WTC11 (cell line): ENCODE measurements at regions not wholly inside any gene's neighbourhood (a gene's known extent, or its start where the extent isn't known, plus 50 kb on each side); places are given as distances from the start of the nearest gene placed in this dataset.

Experiments used
- ATAC-seq: fragments of 200-7000 bp; cut with Tn5 transposase; 2 replicates; pipeline ENCODE4 v1.10.0; 2021; ENCODE audit warnings: mild to moderate bottlenecking, moderate library complexity
- CTCF ChIA-PET: fragments of 300-600 bp; sonication (Branson Sonifier 250); formaldehyde crosslinking; loops from one replicate; lab custom pipeline; 2021; ENCODE audit warnings: antibody characterized with exemption; lab: Charles Lee
- POLR2A ChIA-PET: fragments of 350-600 bp; sonication (Branson Sonifier 250); formaldehyde crosslinking; loops from one replicate; lab custom pipeline; 2021; ENCODE audit warnings: antibody characterized with exemption; lab: Charles Lee
- DNase-seq: peaks from one replicate; pipeline ENCODE4 v3.0.0; 2021; ENCODE audit warnings: low spot score
- H3K27ac Mint-ChIP-seq: 2 replicates; pipeline ENCODE4 v1.8.0; 2021; ENCODE audit warnings: mixed read lengths
- H3K27me3 Mint-ChIP-seq: 2 replicates; pipeline ENCODE4 v1.8.0; 2021; ENCODE audit warnings: low read depth, mild to moderate bottlenecking, moderate library complexity, mixed read lengths
- H3K36me3 Mint-ChIP-seq: 2 replicates; pipeline ENCODE4 v1.8.0; 2021; ENCODE audit warnings: mixed read lengths
- H3K4me1 Mint-ChIP-seq: 2 replicates; pipeline ENCODE4 v1.8.0; 2022; ENCODE audit warnings: mixed read lengths
- H3K4me3 Mint-ChIP-seq: 2 replicates; pipeline ENCODE4 v1.8.0; 2021; ENCODE audit warnings: mild to moderate bottlenecking, moderate library complexity, mixed read lengths
- H3K9me3 Mint-ChIP-seq: 2 replicates; pipeline ENCODE4 v1.8.0; 2021; ENCODE audit warnings: mixed read lengths
- AR ChIP-seq: fragments of 250-450 bp; sonication (Bioruptor Pico); IDR thresholded peaks from 2 replicates; pipeline ENCODE4 v1.9.0; 2021; ENCODE audit warnings: mild to moderate bottlenecking
- ARID4B ChIP-seq: sonication (generic); formaldehyde crosslinking; IDR thresholded peaks from 2 replicates; pipeline ENCODE4 v1.8.0; 2023; ENCODE audit warnings: missing genetic modification reagents, mild to moderate bottlenecking, borderline replicate concordance
- ATF2 ChIP-seq: sonication (generic); formaldehyde crosslinking; IDR thresholded peaks from 2 replicates; pipeline ENCODE4 v1.8.1; 2022; ENCODE audit warnings: low read depth, missing genetic modification reagents, borderline replicate concordance
- CBFB ChIP-seq: sonication (generic); formaldehyde crosslinking; IDR thresholded peaks from 2 replicates; pipeline ENCODE4 v1.8.1; 2022; ENCODE audit warnings: mild to moderate bottlenecking, low read depth, missing genetic modification reagents
- CREM ChIP-seq: sonication (generic); formaldehyde crosslinking; IDR thresholded peaks from 2 replicates; pipeline ENCODE4 v1.8.1; 2022; ENCODE audit warnings: mild to moderate bottlenecking, missing genetic modification reagents, moderate library complexity
- CTCF ChIP-seq: fragments of 200-600 bp; IDR thresholded peaks from 2 replicates; pipeline ENCODE4 v1.8.0; 2022; ENCODE audit warnings: antibody characterized with exemption
- MLX ChIP-seq: sonication (generic); formaldehyde crosslinking; IDR thresholded peaks from 2 replicates; pipeline ENCODE4 v1.8.1; 2023; ENCODE audit warnings: mild to moderate bottlenecking, missing genetic modification reagents, moderate library complexity
- NFE2L1 ChIP-seq: sonication (generic); formaldehyde crosslinking; IDR thresholded peaks from 2 replicates; pipeline ENCODE4 v1.8.1; 2023; ENCODE audit warnings: missing genetic modification reagents
- NFYB ChIP-seq: sonication (generic); formaldehyde crosslinking; conservative IDR thresholded peaks from 2 replicates; pipeline ENCODE4 v1.8.0; 2022; ENCODE audit warnings: low read depth, missing genetic modification reagents
- PREB ChIP-seq: sonication (generic); formaldehyde crosslinking; IDR thresholded peaks from 2 replicates; pipeline ENCODE4 v1.8.1; 2022; ENCODE audit warnings: mild to moderate bottlenecking, missing genetic modification reagents, moderate library complexity, borderline replicate concordance
- RORB ChIP-seq: fragments of 250-450 bp; sonication (Bioruptor Pico); IDR thresholded peaks from 2 replicates; pipeline ENCODE4 v1.9.0; 2021; ENCODE audit warnings: mild to moderate bottlenecking
- SMAD3 ChIP-seq: sonication (generic); formaldehyde crosslinking; IDR thresholded peaks from 2 replicates; pipeline ENCODE4 v1.8.0; 2022; ENCODE audit warnings: missing genetic modification reagents, mild to moderate bottlenecking, borderline replicate concordance
- USF1 ChIP-seq: sonication (generic); formaldehyde crosslinking; IDR thresholded peaks from 2 replicates; pipeline ENCODE4 v1.8.0; 2022; ENCODE audit warnings: mild to moderate bottlenecking, missing genetic modification reagents
- USF2 ChIP-seq: sonication (generic); formaldehyde crosslinking; IDR thresholded peaks from 2 replicates; pipeline ENCODE4 v1.8.1; 2023; ENCODE audit warnings: mild to moderate bottlenecking, missing genetic modification reagents, moderate library complexity
- ZNF121 ChIP-seq: sonication (generic); formaldehyde crosslinking; IDR thresholded peaks from 2 replicates; pipeline ENCODE4 v1.8.0; 2023; ENCODE audit warnings: missing genetic modification reagents
- ZNF219 ChIP-seq: sonication (generic); formaldehyde crosslinking; IDR thresholded peaks from 2 replicates; pipeline ENCODE4 v1.8.0; 2023; ENCODE audit warnings: missing genetic modification reagents, mild to moderate bottlenecking, borderline replicate concordance
- ZNF232 ChIP-seq: sonication (generic); formaldehyde crosslinking; IDR thresholded peaks from 2 replicates; pipeline ENCODE4 v1.8.0; 2022; ENCODE audit warnings: mild to moderate bottlenecking, missing genetic modification reagents

GRCh38 chr16:77652399-77652798 lies 69.9 kb upstream of the NUDT7 start:
- Mint-ChIP-seq H3K27ac (no peak overlapping the region), H3K36me3 (peaks cover 6% of the 10 kb centered on the region; the same call in 1 of the 2 replicates), H3K27me3 (no peaks in the 10 kb centered on the region; the same call in 1 of the 2 replicates), H3K4me3 (no peak overlapping the region), H3K4me1 (peaks cover 8% of the 10 kb centered on the region), H3K9me3 (peaks cover 10% of the 10 kb centered on the region)
- no peak for TF ChIP-seq AR
- TF ChIP-seq SMAD3 (CRISPR knock-in tag), result no peak
- TF ChIP-seq ZNF219 (CRISPR knock-in tag), result no peak
- no peak for TF ChIP-seq MLX (CRISPR knock-in tag)
- no peak for TF ChIP-seq ARID4B (CRISPR knock-in tag)
- TF ChIP-seq ATF2, result no peak
- no peak for TF ChIP-seq ZNF232 (CRISPR knock-in tag)
- no peak for TF ChIP-seq RORB (CRISPR knock-in tag)
- TF ChIP-seq CTCF, result no peak
- TF ChIP-seq CBFB (CRISPR knock-in tag), result no peak
- CTCF ChIA-PET, result interaction anchor here (0.8 kb wide), 1 partner anchor 49 kb away, joined by 3 read pairs; no protein-coding TSS in a partner anchor
- POLR2A ChIA-PET, result no interaction called here
- DNase-seq, result no peak
- no peak for ATAC-seq

GRCh38 chr16:77657016-77657415 lies 65.3 kb upstream of the NUDT7 start:
- TF ChIP-seq PREB (CRISPR knock-in tag) (no peak), USF1 (CRISPR knock-in tag) (peak; percentile 77; the same call in 1 of the 2 replicates), USF2 (peak; percentile 86), NFYB (peak; percentile 83), CREM (CRISPR knock-in tag) (no peak), NFE2L1 (peak; percentile 86; the same call in 1 of the 2 replicates), ZNF121 (no peak)
- CTCF ChIA-PET, result interaction anchor here (0.9 to 1.4 kb wide), 3 partner anchors 9 to 522 kb away, joined by 3 to 5 read pairs (median 4); no protein-coding TSS in a partner anchor
- H3K27me3 Mint-ChIP-seq, result no peaks in the 10 kb centered on the region; the same call in 1 of the 2 replicates
- no peak overlapping the region for H3K27ac Mint-ChIP-seq
- H3K9me3 Mint-ChIP-seq, result peaks cover 15% of the 10 kb centered on the region
- POLR2A ChIA-PET, result no interaction called here
- peaks cover 14% of the 10 kb centered on the region for H3K4me1 Mint-ChIP-seq
- peak; percentile 84 for ATAC-seq
- H3K36me3 Mint-ChIP-seq, result peaks cover 6% of the 10 kb centered on the region; the same call in 1 of the 2 replicates
- H3K4me3 Mint-ChIP-seq, result no peak overlapping the region
- DNase-seq, result peak; percentile 22
